ENCODE measurements at regions not wholly inside any gene's neighbourhood (a gene's known extent, or its start where the extent isn't known, plus 50 kb on each side); places are given as distances from the start of the nearest gene placed in this dataset.

DNA sequence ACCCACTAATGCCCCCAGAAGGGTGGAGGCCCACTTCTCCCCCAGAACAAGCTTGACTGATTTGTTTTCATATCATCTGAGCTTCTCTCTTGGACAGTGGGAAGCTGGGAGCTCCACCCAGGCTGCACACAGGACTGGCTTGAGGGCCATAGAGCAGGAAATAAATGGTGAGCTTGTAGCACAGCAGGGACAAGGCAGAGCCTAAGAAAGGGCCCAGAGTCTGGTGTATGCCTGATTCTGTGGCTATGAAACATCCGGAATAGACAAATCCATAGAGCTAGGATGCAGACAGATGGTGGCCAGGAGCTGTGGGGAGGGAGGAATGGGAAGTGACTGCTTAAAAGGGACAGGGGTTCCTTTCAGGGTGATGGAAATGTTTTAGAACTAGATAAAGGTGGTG is 79.0 kb downstream of the ARL6IP4 start:
- no peak for TF ChIP-seq ZFX (IDR thresholded peaks at IDR 0.05)
- TF ChIP-seq, protein P1, sequence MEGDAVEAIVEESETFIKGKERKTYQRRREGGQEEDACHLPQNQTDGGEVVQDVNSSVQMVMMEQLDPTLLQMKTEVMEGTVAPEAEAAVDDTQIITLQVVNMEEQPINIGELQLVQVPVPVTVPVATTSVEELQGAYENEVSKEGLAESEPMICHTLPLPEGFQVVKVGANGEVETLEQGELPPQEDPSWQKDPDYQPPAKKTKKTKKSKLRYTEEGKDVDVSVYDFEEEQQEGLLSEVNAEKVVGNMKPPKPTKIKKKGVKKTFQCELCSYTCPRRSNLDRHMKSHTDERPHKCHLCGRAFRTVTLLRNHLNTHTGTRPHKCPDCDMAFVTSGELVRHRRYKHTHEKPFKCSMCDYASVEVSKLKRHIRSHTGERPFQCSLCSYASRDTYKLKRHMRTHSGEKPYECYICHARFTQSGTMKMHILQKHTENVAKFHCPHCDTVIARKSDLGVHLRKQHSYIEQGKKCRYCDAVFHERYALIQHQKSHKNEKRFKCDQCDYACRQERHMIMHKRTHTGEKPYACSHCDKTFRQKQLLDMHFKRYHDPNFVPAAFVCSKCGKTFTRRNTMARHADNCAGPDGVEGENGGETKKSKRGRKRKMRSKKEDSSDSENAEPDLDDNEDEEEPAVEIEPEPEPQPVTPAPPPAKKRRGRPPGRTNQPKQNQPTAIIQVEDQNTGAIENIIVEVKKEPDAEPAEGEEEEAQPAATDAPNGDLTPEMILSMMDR (conservative IDR thresholded peaks at IDR 0.05): no peak
- H3K27ac ChIP-seq: no peak overlapping the region

DNA sequence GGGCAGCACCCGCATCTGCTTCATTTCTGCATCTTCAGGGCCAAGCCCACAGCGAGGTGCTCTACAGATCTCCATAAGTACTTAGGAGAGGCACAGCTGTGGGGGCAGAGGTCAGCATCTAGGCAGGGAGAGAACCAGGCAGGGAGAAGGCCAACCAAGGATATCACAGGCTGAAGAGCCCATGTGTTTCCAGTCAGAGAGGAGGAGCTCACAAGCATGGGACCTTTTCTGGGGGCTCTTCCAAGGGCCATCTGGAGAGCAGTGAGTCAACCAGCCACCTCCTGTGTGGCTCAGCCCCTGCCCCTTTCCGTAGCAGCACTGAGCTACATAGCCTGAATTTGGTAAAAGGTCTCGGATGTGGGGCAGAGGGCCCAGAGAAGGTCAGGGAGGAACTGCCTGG is 78.5 kb downstream of the ARL6IP4 start:
- TF ChIP-seq, protein P1 (conservative IDR thresholded peaks at IDR 0.05): no peak
- TF ChIP-seq ZFX (IDR thresholded peaks at IDR 0.05): no peak
- H3K27ac ChIP-seq: no peak overlapping the region

DNA sequence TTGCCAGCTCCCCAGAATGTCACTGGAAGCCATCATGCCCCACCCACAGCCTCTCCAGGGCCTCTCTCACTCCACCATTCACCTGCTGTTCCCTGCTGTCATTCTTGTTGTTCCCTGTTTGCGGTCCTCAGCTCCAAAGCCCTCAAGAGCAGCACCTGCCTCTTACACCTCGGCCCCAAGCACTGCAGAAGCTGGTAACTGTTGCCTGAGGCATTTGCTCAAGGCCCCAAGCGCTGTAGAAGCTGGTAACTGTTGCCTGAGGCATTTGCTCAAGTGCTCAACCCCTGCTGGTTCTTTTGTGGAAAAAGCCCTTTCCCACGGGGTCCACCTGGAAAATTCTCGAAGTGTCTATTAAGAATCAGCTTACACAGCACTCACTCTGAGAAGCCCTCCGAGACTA is 78.0 kb downstream of the ARL6IP4 start:
- H3K27ac ChIP-seq: no peak overlapping the region
- no peak for TF ChIP-seq ZFX (IDR thresholded peaks at IDR 0.05)
- TF ChIP-seq, protein P1 (conservative IDR thresholded peaks at IDR 0.05): no peak

DNA sequence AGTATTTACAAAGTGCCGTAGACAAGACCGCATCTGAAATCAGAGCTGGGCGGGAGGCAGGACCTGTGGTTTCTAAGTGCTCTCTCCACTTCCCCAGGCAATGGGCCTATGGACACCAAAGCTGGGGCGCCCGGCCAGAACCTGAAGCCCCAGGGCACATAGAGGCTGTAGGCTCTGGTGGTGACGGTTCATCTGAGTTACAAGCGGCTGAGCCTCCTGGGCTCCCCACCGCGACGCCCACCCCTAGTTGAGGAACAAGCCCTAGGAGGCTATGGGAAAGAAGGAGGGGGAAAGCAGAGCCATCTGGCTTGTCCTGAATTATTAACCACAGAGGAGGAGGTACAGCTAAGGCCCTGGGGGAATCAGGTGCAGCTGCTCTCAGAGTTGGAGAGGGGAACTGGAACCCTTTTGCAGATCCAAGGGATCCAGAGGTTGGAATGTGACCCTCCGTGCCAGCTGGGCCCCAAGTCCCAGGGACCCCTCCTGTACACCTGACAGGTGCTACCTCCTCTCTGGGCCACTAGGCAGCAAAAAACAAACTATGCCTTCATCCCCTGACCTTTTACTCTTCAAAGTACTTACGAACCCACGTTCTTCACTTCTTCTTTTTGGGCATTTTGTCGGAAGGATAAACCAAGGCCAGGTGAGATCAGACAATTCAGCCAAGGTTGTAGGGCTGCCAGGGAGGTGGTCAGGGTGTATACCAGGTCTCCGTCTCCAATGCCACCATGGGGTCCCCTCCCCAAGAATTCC is 77.2 kb downstream of the ARL6IP4 start:
- H3K27ac ChIP-seq: no peak overlapping the region
- no peak for TF ChIP-seq ZFX (IDR thresholded peaks at IDR 0.05)
- TF ChIP-seq, protein P1 (conservative IDR thresholded peaks at IDR 0.05): no peak

DNA sequence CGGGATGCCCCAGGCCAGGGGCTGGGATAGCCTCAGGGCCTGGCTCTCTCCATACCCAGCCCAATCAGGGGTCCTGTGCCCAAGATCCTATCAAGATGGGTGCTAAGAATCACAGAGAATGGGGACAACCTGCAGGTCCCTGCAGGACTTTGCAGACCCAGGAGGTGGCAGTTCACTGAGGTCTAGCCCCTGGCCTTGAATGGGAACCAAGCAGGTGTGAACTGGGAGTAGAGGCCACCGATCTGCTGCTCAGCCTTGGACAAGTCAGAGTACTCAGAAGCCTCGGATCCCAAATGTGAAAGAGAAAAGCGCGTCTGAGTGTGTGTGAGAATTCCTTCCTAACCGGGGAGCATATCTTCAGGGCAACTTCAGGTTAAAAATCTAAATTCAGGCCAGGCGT is 76.2 kb downstream of the ARL6IP4 start:
- TF ChIP-seq ZFX (IDR thresholded peaks at IDR 0.05): no peak
- no peak overlapping the region for H3K27ac ChIP-seq

DNA sequence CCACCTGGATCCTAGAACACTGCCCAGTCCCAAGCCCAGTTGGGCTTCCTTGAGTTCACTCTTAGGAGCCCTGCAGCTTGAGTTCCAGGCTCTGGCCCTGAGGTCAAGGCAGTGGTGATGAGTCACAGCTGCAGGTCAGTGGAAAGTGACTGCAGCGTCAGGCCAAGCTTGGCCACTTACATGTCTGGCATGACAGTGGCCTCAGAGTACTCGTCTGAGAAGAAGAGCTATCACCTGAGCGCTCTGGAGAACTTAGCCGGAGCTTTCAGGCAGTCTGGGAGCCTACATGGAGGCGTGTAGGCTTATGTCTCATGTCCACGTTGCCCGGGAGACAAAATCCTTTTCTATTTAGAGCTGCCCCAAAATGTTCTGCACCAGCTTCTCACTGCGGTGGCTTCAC is 75.6 kb downstream of the ARL6IP4 start:
- TF ChIP-seq ZFX (IDR thresholded peaks at IDR 0.05): no peak
- TF ChIP-seq, protein P1 (conservative IDR thresholded peaks at IDR 0.05): no peak
- H3K27ac ChIP-seq: no peak overlapping the region

DNA sequence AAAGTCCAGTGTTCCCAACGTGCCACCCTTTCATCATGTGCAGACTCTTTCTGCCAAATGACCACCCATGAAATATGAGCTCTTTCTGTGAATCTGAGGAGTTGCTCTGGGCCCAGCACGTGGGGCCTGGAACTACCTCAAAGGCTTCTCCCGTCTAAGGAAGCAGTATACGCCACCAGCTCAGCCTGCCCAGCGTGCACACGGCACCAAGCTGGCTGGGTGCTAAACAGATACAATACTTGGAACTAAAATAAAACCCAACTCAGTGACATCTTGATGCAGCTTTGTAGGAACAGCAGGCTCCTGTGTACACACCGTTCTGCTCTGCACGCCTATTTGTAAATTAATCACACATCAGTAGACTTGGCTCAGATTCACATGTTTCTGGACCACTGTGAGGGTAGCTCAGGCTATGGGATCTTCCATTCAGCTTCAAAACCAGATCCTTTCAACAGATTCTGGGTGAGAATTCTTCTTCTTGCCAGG is 74.8 kb downstream of the ARL6IP4 start:
- TF ChIP-seq, protein P1 (conservative IDR thresholded peaks at IDR 0.05): no peak
- no peak for TF ChIP-seq ZFX (IDR thresholded peaks at IDR 0.05)
- no peak overlapping the region for H3K27ac ChIP-seq

DNA sequence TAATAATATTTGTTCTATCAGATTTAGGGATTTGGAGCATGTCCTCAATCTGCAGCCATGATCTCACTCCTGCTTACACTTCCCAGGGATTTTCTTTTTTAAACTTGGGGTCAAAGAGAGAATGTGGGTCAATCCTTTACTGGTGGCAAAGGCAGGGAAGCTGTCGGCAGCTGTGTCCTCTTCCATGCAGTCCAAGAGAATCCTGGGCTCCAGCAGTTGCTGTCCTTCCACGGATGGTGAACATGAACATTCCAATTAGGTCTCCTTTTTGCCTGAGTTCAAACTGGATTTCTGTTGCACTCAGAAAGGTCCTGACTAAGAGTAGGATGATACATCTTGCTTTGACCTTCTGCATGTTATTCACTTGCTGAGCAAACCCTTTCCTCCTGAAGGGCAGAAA is 73.9 kb downstream of the ARL6IP4 start:
- TF ChIP-seq, protein P1 (conservative IDR thresholded peaks at IDR 0.05): no peak
- TF ChIP-seq ZFX (IDR thresholded peaks at IDR 0.05): no peak
- H3K27ac ChIP-seq: no peak overlapping the region; the same call in 1 of the 2 replicates

Data from C4-2B (cell line).